GM21423 (cell line): ENCODE measurements at regions not wholly inside any gene's neighbourhood (a gene's known extent, or its start where the extent isn't known, plus 50 kb on each side); places are given as distances from the start of the nearest gene placed in this dataset.
A peak's percentile ranks its signal among the peaks of the same experiment; 100 is the strongest.

Experiments
- ATAC-seq: cut with Tn5 transposase; IDR thresholded peaks from one replicate; pipeline ENCODE4 v1.9.1; 2021; ENCODE audit warnings: mild to moderate bottlenecking, moderate library complexity; ENCODE audit not compliant: unreplicated experiment

- ATAC-seq: no peak
Measured at GRCh38 chr14:100463937-100464336, 123.3 kb downstream of the BEGAIN start.

DNA sequence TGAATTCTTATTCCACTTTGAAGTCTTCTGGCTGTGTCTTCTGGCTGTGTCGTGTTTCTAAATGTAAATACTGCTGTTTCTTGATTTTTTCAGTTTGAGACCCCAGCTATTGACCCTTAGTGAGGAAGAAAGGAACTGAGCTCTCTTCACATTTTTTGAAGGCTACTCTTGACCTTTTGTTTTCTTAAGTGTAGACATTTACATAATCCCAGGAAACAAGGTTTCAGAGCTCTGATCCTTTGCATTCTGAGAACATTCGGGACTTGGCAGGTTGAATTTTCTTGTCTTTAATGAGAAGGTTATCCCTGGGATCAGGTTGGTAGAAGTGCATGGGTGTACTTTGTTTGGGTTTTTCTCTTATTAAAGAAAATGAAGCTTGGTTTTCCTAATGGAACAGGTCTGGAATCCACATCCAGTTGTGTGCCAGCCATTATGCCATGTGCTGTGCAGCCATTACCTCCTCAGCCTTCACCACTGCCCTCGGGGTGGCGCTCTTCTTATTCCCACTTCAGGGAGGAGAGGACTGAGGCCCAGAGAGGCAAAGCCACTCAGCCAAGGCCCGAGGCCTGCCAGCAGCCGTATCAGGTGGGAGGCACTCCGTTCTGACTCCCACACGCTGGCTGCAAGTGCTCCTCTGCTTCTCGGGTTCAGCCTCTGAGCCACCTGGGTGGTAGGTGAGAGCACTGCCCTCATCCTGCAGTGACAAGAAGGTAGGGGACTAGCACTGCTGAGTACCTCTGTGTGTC, 120.9 kb downstream of the BEGAIN start:
- no peak for ATAC-seq

GRCh38 chr14:100467046-100467750, 120.0 kb downstream of the BEGAIN start:
- no peak for ATAC-seq

DNA sequence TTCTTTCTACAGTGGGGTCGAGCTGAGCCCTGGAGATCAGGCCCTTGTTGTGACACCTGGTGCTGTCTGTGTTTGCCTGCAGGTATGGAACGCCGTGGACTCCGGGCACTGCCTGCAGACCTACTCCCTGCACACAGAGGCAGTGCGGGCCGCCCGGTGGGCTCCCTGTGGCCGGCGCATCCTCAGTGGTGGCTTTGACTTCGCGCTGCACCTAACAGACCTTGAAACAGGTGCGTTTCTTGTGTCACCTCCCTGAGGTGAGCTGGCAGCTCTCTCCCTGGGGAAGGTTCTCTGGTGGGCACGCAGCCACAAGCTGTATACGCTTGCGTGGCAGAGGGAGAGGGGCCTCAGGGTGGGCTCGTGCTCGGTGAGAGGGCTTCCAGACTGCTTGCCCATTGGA, 119.3 kb downstream of the BEGAIN start:
- no peak for ATAC-seq

DNA sequence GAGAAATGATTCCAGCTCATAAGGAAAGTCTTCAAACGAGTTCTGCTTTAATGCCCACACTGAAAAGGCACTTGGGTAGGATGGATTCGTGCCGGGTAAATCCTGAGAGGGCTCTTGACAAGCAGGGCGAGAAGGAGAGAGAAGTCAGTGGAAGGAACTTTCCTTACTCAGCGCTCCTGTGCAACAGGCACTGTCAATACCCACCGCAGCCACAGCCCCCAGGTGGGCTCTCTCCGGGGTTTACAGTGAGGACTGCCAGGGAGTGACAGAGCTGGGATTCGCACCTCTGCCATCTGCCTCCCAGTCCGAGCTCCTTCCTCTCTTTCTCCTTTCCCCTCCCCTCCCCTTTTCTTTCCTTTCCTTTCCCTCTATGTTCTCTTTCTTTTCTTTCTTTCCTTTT, 118.7 kb downstream of the BEGAIN start:
- no peak for ATAC-seq

GRCh38 chr14:100469632-100470522, 117.3 kb downstream of the BEGAIN start:
- ATAC-seq: no peak

DNA sequence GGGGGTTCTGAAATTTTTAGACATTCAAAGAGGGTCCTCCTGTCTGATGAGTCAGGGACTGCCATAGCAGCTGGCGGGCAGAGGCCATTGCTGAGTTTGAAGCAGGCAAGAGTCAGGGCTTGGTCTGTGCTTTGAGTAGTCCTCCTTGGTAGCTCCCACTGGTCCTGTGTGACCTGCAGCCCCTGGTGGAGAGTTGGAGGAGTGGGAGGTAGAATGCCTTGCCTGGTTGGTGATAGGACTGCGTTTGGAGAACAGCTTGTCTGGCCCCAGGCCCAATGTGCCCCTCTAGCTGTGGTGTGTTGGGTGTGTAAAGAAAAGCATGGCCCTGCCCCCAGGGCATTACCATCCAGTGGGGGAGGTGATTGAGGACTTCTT, 116.7 kb downstream of the BEGAIN start:
- ATAC-seq: no peak

GRCh38 chr14:100471441-100472093, 115.7 kb downstream of the BEGAIN start:
- no peak for ATAC-seq

- no peak for ATAC-seq
Measured at GRCh38 chr14:100472094-100472455, 115.1 kb downstream of the BEGAIN start.

- no peak for ATAC-seq
Measured at GRCh38 chr14:100472491-100472890, 114.7 kb downstream of the BEGAIN start.

DNA sequence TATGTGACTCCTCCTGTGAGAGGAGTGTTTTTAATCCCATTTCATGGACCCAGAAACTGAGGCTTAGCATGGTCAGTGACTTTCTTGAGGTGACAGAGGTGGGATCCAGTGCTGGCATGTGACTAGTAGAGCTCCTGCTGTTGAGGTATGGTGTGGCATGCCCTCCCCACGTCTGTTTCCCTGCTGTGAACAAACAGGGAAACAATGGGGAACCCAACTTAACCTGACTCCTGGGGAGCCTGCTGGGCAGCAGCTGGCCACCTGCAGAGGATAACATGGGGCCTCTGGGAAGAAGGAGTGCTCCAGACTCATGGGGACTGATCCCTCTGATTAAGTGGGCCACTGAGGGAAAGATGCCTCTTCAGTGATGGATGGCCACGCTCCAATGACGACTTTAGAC, 114.0 kb downstream of the BEGAIN start:
- ATAC-seq: no peak

- ATAC-seq: no peak
Measured at GRCh38 chr14:100474196-100474595, 113.0 kb downstream of the BEGAIN start.

GRCh38 chr14:100475268-100475667, 111.9 kb downstream of the BEGAIN start:
- no peak for ATAC-seq

DNA sequence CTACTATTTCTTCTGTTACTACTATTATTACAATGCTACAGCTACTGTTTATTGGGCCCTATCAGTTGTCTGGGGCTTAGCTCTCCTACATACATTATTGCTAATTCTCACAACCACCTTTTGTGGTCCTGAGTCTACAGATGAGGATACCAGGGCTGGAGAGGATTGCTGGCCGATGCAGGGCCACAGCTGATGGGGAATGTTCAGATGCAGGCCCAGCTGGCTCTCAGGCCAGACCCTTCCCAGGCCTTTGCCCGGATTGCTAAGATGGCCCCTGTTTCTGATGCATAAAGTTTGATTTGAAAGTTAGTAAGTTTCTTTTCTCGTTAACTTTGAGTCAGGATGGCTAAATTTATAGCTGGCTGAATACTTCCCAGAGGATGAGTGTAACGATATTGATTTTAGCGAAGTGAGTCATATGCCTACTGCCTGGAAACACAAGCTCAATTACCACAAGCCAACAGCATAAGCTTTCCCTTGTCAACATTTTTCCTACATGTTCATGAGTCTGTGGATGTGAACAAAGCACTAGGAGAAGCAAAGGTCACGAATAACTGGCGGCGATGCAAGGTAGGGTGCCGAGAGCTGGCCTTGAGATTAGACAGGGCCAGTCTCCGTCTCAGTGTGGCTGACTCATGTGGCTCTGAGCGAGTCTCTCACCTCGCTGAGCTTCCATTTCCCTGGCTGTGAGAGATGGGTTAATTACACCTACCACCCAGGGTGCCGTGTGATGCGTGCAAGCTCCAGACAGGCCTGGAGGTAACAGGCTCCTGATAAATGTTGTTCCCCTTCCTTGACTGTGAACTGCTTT, 111.0 kb downstream of the BEGAIN start:
- no peak for ATAC-seq

- ATAC-seq: no peak
Measured at GRCh38 chr14:100484531-100485267, 102.5 kb downstream of the BEGAIN start.

- ATAC-seq: peak; percentile 54
Measured at GRCh38 chr14:100486025-100486828, 101.0 kb downstream of the BEGAIN start.
